ENCODE measurements at regions not wholly inside any gene's neighbourhood (a gene's known extent, or its start where the extent isn't known, plus 50 kb on each side); places are given as distances from the start of the nearest gene placed in this dataset.
"Not testable (repeated sequence)": the region's sequence is repeated elsewhere in the genome, so short reads cannot be mapped to it uniquely, and the experiment has no call there.

DNA sequence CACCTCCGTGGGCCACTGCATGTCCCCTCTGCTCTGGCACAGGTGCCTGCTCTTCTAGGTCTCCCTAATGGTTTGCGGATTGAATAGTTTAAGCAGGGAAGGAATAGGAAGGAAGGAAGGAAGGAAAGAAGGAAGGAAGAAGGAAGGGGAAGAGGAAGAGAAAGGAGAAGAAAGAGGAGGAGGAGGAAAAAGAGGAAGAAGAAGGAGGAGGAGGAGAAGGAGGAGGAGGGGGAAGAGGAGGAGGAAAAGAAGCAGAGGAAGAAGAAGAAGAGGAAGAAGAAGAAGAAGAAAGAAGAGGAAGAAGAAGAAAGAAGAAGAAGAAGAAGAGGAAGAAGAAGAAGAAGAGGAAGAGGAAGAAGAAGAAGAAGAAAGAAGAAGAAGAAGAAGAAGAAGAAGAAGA, 376.8 kb upstream of the PODXL start:
- DNase-seq, result not testable (repeated sequence)

DNA sequence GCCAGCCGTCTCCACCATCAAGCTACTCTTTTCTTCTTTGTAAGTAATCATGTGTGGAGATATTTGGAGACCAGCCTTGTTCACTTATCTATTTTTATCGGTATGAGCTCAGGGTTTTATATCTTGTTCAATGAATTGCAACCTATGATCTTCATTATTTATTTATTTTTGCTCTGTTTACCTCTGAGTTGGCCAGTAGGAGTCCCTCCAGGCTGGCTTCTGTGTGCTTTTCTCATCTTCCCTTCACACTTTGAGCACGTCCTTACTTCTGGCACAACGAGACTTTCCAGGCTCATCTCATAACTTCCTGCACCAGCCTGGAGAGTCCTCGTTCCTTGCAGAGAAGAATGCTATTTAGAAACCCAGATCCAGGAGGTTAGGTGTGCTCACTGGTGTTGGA, 375.8 kb upstream of the PODXL start:
- no peak for DNase-seq

DNA sequence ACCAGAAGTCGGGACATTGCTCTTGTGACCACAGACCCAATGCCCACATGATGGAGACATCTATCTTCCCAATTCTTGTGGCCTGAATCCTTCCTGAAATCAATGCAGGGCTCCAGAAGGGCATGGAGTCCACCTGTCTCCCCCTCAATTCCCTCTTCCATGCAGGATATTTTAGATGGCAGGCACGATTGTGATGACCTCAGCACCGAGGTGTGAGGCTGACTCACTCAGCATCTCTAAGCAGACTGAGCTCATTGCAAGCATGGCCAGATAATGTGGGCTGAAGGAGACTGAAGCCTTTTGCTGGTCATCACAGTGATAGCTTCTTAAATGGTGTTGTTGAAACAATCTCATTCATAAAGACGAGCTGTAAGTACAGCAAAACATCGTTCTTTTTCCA, 374.9 kb upstream of the PODXL start:
- DNase-seq, result no peak

DNA sequence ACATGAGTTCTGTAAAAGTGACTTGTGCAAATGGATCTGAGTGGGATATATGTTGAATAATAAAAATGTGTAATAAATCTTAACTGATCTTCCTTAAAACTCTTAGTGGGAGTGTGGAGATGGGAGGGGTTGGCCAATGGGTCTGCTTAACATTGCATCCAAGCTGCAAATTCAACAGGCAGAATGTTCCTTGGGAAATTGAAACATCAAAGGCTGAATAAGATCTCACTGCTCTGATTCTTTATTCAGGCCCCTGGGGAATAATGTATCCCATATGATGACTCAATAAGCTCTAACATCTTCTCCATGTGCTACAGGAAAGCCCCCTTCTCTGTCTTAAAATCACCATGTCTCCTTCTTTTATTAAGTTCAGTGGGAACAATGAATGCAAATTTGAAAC, 373.2 kb upstream of the PODXL start:
- no peak for DNase-seq

DNA sequence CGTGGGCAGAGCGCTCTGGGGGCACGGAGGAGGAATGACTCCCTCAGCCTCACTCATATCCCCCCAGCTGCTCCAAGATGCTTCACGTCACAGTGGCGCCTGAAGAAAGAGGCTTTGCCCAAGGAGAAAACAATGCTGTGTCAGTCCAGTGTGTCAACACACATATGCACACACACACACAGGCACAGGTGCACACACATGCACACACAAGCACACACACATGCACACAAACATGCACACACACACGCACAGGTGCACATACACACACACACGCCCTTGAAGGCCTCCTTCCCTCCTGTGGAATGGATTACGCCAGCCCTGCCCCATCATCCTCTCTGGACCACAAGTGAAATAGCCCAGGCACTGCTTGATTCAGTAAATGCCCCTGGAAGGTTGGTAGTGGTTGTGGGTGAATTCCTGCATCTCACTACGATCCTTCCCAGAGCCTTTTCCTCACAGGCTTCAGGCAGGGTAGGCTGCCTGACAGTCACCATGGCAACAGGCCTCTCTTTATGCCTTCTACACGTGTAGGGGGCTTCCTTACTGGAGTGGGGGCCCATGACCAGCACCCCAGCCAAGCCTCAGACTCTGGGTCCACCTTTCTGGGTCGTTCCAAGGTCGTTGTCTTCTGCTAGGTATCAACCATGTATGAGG, 371.5 kb upstream of the PODXL start:
- no peak for DNase-seq

DNA sequence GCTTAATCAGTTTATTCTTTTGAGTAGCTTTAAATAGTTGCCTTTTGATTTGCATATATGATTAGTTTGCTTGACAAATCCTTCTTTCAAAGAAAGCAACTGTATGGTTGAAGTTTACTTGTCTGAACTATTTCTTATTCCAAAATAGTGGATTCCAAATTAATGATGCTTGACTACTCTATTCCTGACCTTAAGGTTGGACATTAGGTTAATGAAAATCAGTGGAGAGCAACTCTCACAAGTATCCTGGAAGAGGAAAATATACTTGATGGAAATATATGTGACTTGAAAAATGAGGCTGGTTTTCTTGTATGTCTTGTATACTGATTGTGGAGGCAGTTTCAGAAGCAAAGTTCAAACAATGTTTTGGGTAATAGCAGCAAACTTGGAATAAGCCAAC, 369.2 kb upstream of the PODXL start:
- no peak for DNase-seq

DNA sequence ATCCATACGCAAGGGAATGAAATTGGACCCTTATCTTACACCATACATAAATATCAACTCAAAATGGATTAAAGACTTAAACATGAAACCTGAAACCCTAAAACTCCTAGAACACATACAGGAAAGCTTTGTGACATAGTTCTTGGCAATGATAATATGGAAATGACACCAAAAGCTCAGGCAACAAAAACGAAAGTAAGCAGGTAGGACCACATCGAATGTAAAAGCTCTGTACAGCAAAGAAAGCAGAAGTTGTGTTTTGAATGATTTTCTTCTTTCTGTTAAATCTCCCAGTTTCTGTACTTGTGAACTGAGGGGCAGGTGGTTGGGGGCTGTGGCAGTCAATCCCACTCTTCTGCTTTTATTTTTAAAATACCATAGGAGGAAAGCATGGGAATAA, 368.4 kb upstream of the PODXL start:
- DNase-seq, result no peak

DNA sequence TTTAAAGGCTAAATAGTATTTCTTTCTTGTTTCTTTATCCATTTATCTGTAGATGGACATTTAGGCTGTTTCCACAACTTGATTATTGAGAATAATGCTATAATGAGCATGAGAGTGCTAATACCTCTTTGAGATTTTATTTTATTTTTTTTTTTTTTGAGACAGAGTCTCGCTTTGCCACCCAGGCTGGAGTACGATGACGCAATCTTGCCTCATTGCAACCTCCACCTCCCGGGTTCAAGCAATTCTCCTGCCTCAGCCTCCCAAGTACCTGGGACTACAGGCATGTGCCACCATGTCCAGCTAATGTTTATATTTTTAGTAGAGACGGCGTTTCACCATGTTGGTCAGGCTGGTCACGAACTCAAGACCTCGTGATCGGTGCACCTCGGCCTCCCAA, 366.5 kb upstream of the PODXL start:
- DNase-seq, result not testable (repeated sequence)

DNA sequence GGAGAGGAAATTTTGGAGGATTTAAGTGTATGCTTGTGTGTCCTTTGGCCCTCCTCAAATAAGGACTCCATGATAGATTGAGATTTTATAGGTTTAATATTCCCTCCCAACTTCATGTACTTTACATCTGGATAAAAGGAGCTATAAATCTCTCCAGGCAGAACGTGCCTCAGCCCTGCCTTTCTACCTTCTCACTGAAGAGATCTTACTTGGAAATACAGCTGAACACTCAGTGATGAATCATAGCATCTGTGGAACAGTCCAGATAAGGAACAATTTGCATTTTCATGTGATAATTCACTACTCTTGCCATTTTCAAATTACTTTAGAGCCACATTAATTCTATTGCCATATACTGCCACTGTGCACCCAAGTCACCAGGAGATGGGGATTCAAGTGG, 364.6 kb upstream of the PODXL start:
- DNase-seq, result no peak

DNA sequence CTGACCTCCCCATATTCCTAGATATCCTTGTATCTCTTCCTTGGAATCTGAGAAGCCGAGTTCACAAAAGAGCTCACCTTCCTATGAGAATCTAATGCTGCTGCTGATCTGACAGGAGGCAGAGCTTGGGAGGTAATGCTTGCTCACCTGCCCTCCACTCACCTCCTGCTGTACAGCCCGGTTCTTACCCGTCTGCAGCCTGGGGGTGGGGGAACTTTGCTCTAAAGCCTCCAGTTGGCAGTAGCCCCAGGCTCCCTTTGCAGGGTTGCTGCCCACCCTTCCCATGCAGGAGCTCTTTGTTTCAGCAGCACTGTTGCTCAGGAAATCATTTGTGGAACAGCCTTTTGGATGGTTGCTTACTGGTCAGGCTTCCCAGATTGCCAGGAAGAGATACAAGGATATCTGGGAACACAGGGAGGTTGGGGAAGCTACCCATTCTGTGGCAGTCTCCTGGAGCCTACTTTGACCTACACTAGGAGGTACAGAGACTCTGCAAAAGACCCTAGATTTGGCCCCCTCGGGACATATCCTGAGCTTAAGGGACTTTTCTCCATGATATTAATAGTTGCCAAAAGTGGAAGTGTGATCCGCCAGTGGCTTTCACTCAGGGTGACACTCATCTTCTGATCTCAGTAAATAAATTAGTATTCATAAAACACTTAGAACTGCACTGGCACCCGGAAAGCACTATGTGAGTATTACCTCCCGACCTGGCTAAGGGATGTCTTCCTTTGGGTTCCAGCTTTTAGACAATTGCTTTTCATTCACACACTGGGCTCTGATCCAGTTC, 363.7 kb upstream of the PODXL start:
- no peak for DNase-seq

DNA sequence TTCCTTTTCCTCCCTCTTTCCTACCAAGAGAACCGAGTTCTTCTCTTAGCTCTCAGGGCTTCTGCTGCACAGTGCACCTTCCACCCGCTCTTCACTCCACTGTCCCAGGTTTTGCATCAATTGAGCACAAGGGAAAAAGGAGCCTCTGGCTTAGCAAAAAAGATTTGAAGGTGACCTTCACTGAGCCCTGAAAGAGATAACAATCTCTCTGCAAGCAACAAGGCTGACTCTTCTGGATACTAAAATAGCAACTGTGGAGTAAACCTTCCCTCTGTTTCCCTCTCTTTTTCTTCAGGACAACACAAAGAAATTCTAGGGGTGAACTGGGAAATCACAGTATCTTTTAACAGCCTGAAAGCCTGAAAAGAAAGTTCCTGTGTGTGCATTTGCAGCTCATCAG, 354.7 kb upstream of the PODXL start:
- no peak for DNase-seq

DNA sequence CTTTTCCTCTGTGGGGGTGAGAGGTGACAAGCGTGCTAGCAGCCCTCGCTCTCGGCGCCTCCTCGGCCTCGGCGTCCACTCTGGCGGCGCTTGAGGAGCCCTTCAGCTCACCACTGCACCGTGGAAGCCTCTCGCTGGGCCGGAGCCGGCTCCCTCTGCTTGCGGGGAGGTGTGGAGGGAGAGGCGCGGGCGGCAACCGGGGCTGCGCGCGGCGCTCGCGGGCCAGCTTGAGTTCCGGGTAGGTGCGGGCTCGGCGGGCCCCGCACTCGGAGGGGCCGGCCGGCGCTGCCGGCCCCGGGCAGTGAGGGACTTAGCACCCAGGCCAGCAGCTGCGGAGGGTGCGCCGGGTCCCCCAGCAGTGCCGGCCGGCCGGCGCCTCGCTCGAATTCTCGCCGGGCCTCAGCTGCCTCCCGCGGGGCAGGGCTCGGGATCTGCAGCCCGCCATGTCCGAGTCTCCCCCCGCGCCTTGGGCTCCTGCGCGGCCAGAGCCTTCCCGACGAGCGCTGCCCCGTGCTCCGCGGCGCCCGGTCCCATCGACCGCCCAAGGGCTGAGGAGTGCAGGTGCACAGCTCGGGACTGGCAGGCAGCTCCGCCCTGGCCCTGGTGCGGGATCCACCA, 352.8 kb upstream of the PODXL start:
- DNase-seq, result no peak

DNA sequence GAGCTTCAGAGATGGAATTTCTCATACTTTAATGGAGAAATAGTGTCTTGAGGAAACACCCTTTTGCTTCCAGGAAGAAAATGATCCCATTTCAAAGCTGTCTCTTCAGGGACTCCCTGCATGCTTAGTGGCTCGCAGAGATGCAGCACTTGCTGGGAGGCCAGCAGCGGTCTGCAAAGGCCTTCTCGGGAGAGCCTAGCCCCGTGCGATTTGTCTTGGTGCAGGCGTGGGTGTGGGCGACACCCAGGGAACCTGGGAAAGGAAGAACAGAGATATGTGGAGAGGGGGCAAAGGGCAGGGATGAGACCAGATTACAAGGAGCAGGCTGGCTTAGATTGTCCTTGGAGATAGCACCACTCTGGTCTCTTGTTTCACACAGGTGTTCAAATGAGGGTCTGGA, 352.3 kb upstream of the PODXL start:
- DNase-seq, result no peak

DNA sequence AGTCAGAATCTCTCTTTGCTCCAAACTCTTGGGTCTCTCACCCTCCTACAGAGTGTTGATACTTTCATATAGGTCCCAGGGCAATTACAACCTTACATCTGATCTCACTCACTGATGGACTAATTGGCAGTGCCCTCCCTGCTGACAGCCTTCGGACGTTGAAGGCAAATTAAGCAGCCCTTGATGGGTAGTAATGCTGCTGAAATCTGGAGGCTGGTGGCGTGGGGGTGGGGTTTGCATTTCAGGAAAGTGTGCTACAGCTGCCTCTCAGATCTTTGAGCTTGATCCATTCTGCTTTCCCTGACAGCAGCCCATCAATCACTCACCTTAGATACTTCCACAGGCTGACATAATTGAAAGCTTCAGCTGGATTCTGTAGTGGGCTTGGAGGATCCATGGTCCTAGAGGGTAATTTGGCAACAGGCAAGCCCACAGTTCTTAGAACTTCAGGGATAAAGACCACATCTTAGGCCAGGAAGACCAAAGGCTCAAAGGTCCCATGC, 349.1 kb upstream of the PODXL start:
- no peak for DNase-seq

DNA sequence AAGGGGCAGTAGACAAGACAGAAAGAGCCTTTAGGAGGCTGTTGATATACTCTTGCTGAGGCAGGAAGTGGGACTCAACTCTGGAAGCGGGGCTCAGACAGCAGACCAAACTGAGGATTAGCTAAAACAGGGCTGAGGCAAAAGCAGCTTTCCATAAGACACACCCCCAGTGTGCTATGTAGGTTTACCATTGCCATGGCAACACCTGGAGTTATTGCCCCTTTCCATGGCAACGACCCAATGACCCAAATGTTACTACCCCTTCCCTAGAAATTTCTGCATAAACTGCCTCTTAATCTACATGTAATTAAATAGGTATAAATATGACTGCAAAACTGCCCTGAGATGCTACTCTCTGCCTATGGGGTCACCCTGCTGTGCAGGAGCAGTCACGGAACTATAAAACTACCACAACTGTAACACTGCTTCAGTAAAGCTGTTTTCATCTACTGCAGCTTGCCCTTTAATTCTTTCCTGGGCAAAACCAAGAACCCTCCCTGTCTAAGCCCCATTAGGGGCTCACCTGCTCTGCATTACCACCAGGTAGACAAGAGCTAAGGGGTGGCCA, 348.4 kb upstream of the PODXL start:
- DNase-seq, result no peak

DNA sequence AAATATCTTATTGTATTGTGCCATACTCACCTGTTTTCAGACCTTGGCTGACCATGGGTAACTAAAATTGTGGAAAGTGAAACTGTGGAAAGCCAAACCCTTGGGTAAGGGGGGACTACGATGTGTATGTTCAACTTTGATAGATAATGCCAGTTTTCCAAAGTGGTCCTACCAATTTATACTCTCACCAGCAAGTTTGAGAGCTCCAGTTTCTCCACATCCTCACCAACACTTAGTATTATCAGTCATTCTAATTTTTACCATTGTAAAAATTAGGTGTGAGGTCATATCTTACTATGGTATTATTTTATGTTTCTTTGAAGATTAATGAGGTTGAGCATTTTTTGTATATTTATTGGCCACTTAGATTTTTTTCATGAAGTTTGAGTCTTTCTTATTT, 346.9 kb upstream of the PODXL start:
- no peak for DNase-seq

DNA sequence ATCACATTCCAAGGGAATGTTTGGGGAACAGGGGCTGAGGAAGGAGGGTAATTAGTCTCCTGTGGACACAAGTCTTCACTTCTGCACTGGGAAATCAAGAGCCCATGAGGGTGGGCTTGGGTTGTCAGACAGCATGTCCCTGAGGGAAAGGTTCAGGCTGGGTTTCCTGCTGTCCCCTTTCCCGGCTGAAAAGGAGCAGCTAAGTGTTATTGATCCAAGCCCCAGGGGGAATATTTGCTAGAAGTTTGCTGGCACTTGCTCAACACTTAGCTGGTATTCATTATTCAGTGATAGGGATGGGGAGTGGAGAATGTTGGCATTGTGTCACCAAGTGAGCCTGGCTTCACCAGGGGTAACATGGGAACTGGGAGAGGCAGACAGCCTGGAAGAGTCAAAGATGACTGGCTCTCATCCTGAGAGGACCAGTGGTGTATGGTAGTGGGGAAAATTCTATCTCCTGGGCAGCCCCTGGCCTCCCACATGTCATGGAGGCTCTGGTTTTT, 344.4 kb upstream of the PODXL start:
- no peak for DNase-seq

DNA sequence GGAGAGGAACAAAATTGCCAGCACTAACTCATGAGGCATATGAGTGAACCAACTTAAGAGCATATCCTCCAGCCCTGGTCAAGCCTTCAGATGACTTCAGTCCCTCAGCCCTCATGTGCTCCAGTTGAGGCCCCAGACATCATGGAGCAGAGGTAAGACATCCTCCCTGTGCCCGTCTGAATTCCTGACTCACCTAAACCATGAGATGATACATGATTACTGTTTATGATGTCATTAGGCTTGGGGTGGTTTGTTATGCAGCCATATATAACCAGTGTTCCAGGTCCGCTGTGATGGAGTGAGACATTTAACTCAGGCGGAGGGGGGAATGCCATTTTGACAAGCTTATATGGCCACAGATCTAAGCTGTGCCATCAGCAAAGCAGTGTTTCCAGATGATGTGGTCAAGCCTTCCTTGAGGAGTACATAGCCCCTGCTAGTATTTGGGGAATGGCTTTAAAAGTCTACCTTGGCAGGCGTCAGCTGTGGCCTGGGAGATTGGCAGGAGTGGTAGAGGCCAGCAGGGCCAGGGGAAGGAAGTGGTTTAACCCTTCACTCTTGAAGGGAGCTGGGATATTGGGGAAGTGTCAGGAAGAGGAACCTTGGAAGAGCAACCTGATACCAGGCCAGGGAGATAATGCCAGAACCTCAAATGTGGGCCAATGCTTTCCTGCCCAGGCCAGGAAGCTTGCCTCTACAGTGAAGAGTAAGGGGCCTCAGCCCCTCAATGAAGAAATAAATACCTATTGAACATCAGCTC, 343.0 kb upstream of the PODXL start:
- no peak for DNase-seq

DNA sequence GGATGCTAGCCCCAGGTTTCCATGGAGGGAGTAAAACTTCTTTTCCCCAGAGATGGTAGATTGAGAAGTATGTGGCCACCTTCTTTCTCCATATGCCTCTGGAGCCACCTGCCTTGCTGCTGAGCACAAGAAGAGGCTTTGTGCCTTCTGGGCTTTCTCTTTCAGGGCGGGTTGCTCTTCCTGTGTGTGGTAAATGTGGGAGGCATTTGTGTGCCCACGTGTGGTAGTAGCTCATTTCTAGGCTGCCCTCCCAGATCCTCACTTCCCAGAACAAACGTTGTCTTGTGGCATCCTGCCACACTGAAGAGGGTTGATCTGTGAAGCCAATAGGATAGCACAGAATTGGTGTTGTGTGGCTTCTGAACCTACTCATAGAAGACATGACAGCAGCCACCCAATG, 342.0 kb upstream of the PODXL start:
- no peak for DNase-seq

DNA sequence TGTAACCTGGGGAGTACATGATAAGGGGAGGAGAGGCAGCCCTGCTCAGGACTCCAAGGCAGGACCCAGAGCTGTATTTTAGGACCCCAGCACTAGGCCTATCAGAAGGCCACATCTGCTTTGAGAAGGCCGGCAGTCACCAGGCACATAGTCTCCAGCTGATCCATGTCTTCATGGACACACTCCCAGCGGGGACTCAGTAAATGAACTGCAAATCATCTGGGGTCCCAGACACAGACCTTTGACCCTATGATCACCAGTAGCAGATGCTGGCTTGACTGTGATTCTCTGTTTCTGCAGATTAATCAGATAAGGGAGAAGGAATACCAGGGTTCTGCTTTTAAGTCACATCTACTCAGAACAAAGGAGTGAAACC, 341.4 kb upstream of the PODXL start:
- DNase-seq, result no peak

DNA sequence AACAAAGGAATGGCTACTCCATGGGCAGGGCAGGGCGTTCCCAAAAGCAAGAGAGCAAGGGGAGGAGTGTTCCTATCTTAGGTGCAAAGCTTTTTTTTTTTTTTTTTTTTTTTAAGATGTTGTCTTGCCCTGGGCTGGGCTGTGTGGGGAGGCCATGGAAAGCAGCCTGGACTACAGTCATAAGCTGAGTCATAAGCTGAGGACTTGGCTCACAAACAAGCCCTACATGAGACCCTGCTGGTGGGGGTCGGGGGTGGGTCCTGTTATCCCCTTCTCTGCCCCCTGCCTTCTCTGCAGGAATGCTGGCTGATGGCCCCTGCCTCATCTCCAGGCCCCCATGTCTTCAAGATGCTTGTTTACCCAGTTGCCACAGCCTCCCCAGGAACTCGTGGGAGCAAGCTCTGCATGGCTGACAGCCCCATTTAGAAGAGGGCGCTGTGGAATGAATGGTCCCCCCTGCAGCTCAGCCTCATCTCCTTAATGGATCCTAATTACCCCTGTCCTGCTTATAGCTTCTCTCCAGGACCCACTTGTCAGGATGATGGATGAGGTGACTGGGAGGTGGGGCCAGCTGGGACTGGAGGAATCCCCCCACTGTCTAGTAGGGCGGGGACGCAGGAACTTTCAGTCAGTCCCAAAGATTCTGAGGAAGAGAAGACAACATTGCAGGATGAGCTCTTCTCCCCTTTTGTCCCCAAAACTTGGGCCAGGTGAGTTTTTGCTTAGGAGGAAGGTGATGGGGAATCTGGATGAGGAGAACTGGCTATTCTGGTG, 340.8 kb upstream of the PODXL start:
- no peak for DNase-seq

All from activated CD8-positive, alpha-beta memory T cell treated with anti-CD3 and anti-CD28 coated beads, Interleukin-2, amount 50 U/mL, for 4 hours (primary cell).